T-cell (primary cell): ENCODE measurements at regions not wholly inside any gene's neighbourhood (a gene's known extent, or its start where the extent isn't known, plus 50 kb on each side); places are given as distances from the start of the nearest gene placed in this dataset.

Experiments
- ATAC-seq, 4 experiments: fragments of 200-7000 bp in 3 of 4; fragments of 150-1000 bp in 1 of 4; cut with Tn5 transposase; replicated peaks in 1 of 4; 1 replicate in 3 of 4; 2 replicates in 1 of 4; pipeline ENCODE4 v1.10.0; 2021; ENCODE audit warnings: moderate library complexity in 3 of 4, mild to moderate bottlenecking in 2 of 4, moderate number of reproducible peaks in 1 of 4
- CTCF ChIA-PET, 2 donors: fragments of 300-600 bp; sonication (Branson Sonifier 250); formaldehyde crosslinking; loops; one replicate each; lab custom pipeline; 2022; ENCODE audit warnings: antibody characterized with exemption in 2 of 2; lab: Charles Lee
- POLR2A ChIA-PET, 2 donors: fragments of 300-600 bp; sonication (Branson Sonifier 250); formaldehyde crosslinking; loops; one replicate each; lab custom pipeline; 2022; ENCODE audit warnings: antibody characterized with exemption in 2 of 2; lab: Charles Lee
- DNase-seq, 35 experiments: peaks; one replicate each; pipeline versions ENCODE4 v3.0.0 to v3.0.0-alpha.2; 2013 to 2023
- H3K27ac ChIP-seq: one replicate; pipeline ENCODE4 v1.5.1; 2013; ENCODE audit warnings: low read length
- H3K27me3 ChIP-seq, 2 experiments: replicated peaks in 1 of 2; 1 replicate in 1 of 2; 2 replicates in 1 of 2; pipeline versions ENCODE4 v1.6.1 to v1.7.0; 2013; ENCODE audit warnings: low read length in 1 of 2, mixed read lengths in 1 of 2; ENCODE audit not compliant: control insufficient read depth in 2 of 2, insufficient read depth in 2 of 2; ENCODE audit errors: extremely low read depth in 1 of 2
- H3K36me3 ChIP-seq, 2 donors: 1 replicate in 1 of 2; 2 replicates in 1 of 2; pipeline versions ENCODE4 v1.6.1 to v1.7.0; 2013; ENCODE audit warnings: low read length in 1 of 2; ENCODE audit not compliant: control insufficient read depth in 2 of 2, insufficient read depth in 1 of 2; ENCODE audit errors: extremely low read depth in 1 of 2
- H3K4me1 ChIP-seq, 2 experiments: 1 replicate in 1 of 2; 2 replicates in 1 of 2; pipeline versions ENCODE4 v1.6.1 to v1.7.0; 2013; ENCODE audit warnings: low read length in 2 of 2, mixed read lengths in 1 of 2; ENCODE audit not compliant: insufficient read depth in 2 of 2, control insufficient read depth in 1 of 2; ENCODE audit errors: extremely low read depth in 1 of 2
- H3K4me3 ChIP-seq, 2 donors: 1 replicate in 1 of 2; 2 replicates in 1 of 2; pipeline versions ENCODE4 v1.5.1 to v1.7.0; 2013; ENCODE audit warnings: mild to moderate bottlenecking in 2 of 2, low read length in 1 of 2, moderate library complexity in 1 of 2; ENCODE audit not compliant: control insufficient read depth in 1 of 2; ENCODE audit errors: extremely low read depth in 1 of 2
- H3K9me3 ChIP-seq: 2 replicates; pipeline ENCODE4 v1.7.0; 2013
- H3K27ac Mint-ChIP-seq, 2 donors: one replicate each; pipeline ENCODE4 v1.8.0; 2020 to 2021; ENCODE audit warnings: mild to moderate bottlenecking in 2 of 2, mixed read lengths in 2 of 2
- H3K27me3 Mint-ChIP-seq, 2 donors: one replicate each; pipeline ENCODE4 v1.8.0; 2021 to 2022; ENCODE audit warnings: mixed read lengths in 2 of 2
- H3K36me3 Mint-ChIP-seq: one replicate; pipeline ENCODE4 v1.8.0; 2021; ENCODE audit warnings: mixed read lengths
- H3K4me1 Mint-ChIP-seq, 3 donors: one replicate each; pipeline ENCODE4 v1.8.0; 2020 to 2022; ENCODE audit warnings: mixed read lengths in 3 of 3, mild to moderate bottlenecking in 1 of 3
- H3K4me3 Mint-ChIP-seq, 3 donors: one replicate each; pipeline ENCODE4 v1.8.0; 2020 to 2022; ENCODE audit warnings: mild to moderate bottlenecking in 3 of 3, mixed read lengths in 3 of 3, moderate library complexity in 3 of 3
- H3K9me3 Mint-ChIP-seq, 3 donors: one replicate each; pipeline ENCODE4 v1.8.0; 2020 to 2022; ENCODE audit warnings: mixed read lengths in 3 of 3
- WGBS: methylation state at CpG from one replicate; pipeline ENCODE4 v1.1.5; 2013; ENCODE audit warnings: missing lambda C conversion rate; ENCODE audit not compliant: insufficient coverage; 5-methylcytosine and 5-hydroxymethylcytosine counted together

DNA sequence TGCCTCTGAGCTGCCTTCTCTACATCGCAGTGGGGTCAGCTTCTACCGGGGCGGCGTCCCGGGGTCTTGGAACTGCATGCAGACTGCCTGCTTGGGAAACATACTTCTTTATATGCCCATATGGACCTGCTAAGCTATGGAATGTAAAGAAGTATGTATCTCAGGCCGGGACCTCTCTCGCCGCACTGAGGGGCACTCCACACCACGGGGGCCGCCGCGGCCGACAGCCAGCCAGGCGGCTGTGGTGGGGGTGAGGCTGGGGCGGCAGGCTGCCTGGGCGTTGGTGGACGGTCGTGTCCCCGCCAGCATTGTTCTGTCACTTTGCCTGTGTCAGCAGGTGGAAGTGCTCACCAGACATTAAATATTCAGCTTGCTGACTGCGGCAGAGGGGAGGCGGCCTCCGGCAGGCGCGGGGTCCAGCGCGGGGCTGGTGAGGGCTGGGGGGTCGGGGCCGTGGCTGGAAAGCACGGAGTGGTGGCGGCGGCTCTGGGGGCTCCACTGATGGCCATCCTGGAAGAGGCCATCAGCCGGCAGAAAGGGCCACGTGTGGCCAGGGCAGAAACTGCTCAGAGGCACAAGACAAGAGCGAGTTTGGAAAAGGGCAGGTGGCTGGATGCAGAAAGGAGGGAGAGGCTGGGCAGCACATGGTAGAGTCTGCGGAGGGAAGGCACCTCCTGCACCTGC, 78.6 kb upstream of the GATA5 start:
- ChIA-PET CTCF (no interaction called here), POLR2A (interaction anchor here in 1 of 2 donors (0.6 kb wide), 1 partner anchor 107 kb away, joined by 4 read pairs; no protein-coding TSS in a partner anchor)
- no peaks in the 10 kb centered on the region for H3K9me3 Mint-ChIP-seq
- Histone ChIP-seq H3K36me3 (no peaks in the 10 kb centered on the region), H3K9me3 (no peaks in the 10 kb centered on the region), H3K4me3 (no peak overlapping the region), H3K27me3 (peaks cover 0 to 92% of the 10 kb centered on the region in 2 experiments), H3K4me1 (peaks cover 2 to 17% of the 10 kb centered on the region in 2 experiments), H3K27ac (no peak overlapping the region)
- H3K27ac Mint-ChIP-seq, result no peak overlapping the region
- 77% methylated on average over 25 of the region's 35 CpGs for WGBS
- ATAC-seq (no peak), DNase-seq (no peak)
- no peaks in the 10 kb centered on the region for H3K36me3 Mint-ChIP-seq
- H3K27me3 Mint-ChIP-seq, result peaks cover 31 to 51% of the 10 kb centered on the region in 2 donors
- no peak overlapping the region for H3K4me3 Mint-ChIP-seq
- H3K4me1 Mint-ChIP-seq, result peaks cover 7 to 12% (median 8%) of the 10 kb centered on the region in 3 donors

DNA sequence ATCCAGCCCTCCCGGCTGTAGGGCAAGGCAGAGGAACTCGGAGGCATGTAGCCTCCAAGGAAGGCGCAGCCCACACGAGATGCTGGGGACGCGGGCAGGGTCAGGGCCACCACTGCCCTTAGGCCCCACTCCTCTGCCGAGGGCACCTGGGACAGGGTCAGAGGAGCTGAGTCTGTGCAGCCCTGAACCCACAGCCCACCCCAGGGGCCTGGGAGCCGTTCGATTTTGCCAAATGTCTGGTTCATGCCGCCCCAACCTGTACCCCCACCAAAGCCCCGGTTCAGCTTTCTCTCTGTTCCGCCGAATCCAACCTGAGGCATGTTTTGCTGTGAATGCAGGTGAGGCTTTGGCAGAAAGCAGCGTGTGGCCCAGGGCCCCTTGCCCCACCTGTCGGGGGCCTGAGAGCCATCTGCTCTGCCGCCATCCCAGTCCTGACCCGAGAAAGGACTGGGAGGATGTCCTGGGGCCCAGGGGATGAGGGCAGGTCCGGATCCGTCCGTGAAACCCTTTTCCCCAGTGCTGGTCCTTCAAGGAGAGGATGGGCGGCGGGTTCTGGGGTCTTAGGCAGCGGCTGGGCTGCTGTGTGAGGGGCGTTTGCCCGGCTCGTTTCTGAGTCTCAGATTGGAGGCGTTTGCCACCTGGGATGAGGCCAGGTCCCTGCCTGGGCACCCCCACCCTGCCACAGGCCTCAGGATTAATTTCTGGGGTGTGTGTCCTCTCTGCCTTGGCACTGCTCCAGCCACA, 79.3 kb upstream of the GATA5 start:
- H3K27ac ChIP-seq, result no peak overlapping the region
- no peaks in the 10 kb centered on the region for H3K9me3 ChIP-seq
- WGBS, result 79% methylated on average over 17 of the region's 27 CpGs
- Mint-ChIP-seq H3K36me3 (no peaks in the 10 kb centered on the region), H3K27me3 (peaks cover 32 to 49% of the 10 kb centered on the region in 2 donors), H3K4me3 (no peak overlapping the region), H3K9me3 (no peaks in the 10 kb centered on the region), H3K4me1 (peaks cover 7 to 12% (median 8%) of the 10 kb centered on the region in 3 donors), H3K27ac (no peak overlapping the region)
- peaks cover 0 to 90% of the 10 kb centered on the region in 2 experiments for H3K27me3 ChIP-seq
- ATAC-seq, result no peak
- no peaks in the 10 kb centered on the region for H3K36me3 ChIP-seq
- POLR2A ChIA-PET, result no interaction called here
- CTCF ChIA-PET, result no interaction called here
- DNase-seq, result no peak
- H3K4me1 ChIP-seq, result peaks cover 2 to 17% of the 10 kb centered on the region in 2 experiments
- H3K4me3 ChIP-seq, result no peak overlapping the region

DNA sequence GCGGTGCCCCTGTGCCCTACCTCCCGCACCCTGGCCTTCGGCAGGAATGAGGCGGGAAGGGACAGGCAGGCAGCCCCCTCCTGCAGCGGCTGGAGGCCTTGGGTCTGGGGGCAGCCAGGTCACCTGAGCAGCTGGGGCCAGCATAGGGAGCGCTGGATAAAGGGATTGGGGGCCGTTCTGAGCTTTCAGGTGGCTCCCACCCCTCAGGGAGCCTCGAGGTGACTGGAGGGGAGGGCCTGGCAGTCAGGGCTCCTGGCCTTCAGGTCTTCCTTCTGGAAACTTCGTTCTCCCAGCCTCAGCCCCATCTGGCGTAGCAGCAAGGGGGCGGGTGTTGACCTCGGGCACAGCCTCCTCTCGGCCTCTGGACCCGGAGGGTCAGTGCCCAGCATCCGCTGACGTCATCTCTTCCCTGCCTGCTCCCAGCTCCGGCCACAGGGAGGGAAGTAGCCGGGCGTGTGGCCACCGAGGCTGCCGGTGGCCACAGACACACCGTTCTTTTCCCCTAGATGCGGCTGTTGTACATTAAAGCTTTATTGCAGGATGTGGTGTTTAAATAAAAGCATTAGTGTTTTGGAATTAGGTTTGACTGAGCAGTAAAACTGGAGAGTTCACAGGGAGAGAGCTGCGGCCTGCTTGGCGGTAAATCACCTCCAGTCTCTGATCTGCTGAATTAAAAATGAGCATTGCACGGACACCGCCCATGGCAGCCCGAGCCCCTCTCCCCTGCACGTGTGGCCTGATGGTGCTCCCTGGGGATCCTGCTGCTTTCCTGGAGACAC, 80.0 kb upstream of the GATA5 start:
- Histone ChIP-seq H3K4me1 (peaks cover 2 to 10% of the 10 kb centered on the region in 2 experiments), H3K4me3 (no peak overlapping the region), H3K27ac (no peak overlapping the region), H3K27me3 (peaks cover 0 to 86% of the 10 kb centered on the region in 2 experiments), H3K9me3 (no peaks in the 10 kb centered on the region), H3K36me3 (no peaks in the 10 kb centered on the region)
- Mint-ChIP-seq H3K4me3 (no peak overlapping the region), H3K27ac (no peak overlapping the region), H3K36me3 (no peaks in the 10 kb centered on the region), H3K27me3 (peaks cover 27 to 52% of the 10 kb centered on the region in 2 donors), H3K4me1 (peaks cover under 1 to 8% (median 4%) of the 10 kb centered on the region in 3 donors), H3K9me3 (no peaks in the 10 kb centered on the region)
- POLR2A ChIA-PET, result no interaction called here
- ATAC-seq (no peak), DNase-seq (no peak)
- WGBS, result 82% methylated on average over 27 of the region's 29 CpGs
- CTCF ChIA-PET, result no interaction called here

DNA sequence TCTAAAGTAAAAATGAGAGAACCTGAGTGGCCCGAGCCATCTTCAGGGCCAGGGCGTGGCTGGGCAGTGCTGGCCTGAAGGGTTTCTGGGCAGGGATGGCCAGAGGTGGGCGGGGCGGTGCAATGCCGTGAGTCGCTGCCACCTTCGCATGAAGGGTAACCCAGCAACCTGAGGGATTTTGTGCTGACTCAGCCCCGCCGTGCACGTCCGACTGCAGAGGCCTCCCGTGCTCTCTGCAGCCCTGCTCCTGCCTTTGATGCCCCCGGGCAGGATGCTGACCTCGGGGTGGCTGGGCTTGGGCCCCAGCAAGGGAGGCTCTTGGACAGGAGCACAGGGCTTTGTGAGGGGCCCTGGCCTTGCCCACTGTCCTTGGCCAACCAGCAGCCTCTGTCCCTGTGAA, 81.7 kb upstream of the GATA5 start:
- WGBS, result 68% methylated on average over 14 of the region's 14 CpGs
- H3K36me3 ChIP-seq, result no peaks in the 10 kb centered on the region
- peaks cover 0 to 88% of the 10 kb centered on the region in 2 experiments for H3K27me3 ChIP-seq
- ChIA-PET CTCF (no interaction called here), POLR2A (no interaction called here)
- no peak overlapping the region for H3K4me3 ChIP-seq
- ATAC-seq (no peak), DNase-seq (no peak)
- no peaks in the 10 kb centered on the region for H3K9me3 Mint-ChIP-seq
- no peak overlapping the region for H3K27ac ChIP-seq
- H3K4me1 Mint-ChIP-seq, result peaks cover 2 to 7% (median 6%) of the 10 kb centered on the region in 3 donors
- peaks cover 28 to 56% of the 10 kb centered on the region in 2 donors for H3K27me3 Mint-ChIP-seq
- no peaks in the 10 kb centered on the region for H3K9me3 ChIP-seq
- no peak overlapping the region for H3K4me3 Mint-ChIP-seq
- H3K27ac Mint-ChIP-seq, result no peak overlapping the region
- no peaks in the 10 kb centered on the region for H3K36me3 Mint-ChIP-seq
- H3K4me1 ChIP-seq, result peaks cover 0 to 7% of the 10 kb centered on the region in 2 experiments

DNA sequence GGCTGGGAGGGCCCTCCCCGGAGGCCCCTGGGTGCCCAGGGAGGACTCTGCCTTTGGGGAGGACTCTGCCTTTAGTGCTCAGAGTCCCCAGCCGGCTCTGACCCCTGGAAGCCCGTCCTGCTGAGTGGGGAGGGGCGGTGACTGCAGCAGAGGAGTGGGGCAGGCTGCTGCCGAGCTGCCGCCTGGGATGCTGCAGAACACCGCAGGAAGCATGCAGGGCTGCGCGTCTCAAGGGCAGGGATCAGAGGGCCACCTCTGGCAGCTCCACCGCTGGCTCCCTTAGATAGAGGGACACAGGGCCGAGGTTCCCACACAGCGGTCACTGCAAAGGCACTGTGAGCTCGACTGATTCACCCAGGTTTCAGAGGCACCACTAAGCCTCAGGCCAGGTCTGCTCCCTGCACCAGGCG, 82.2 kb upstream of the GATA5 start:
- ChIA-PET CTCF (no interaction called here), POLR2A (no interaction called here)
- Histone ChIP-seq H3K4me3 (no peak overlapping the region), H3K27me3 (peaks cover 0 to 88% of the 10 kb centered on the region in 2 experiments), H3K4me1 (peaks cover 0 to 7% of the 10 kb centered on the region in 2 experiments), H3K36me3 (no peaks in the 10 kb centered on the region), H3K27ac (no peak overlapping the region), H3K9me3 (no peaks in the 10 kb centered on the region)
- Mint-ChIP-seq H3K27me3 (peaks cover 23 to 56% of the 10 kb centered on the region in 2 donors), H3K4me1 (peaks cover 2 to 6% (median 5%) of the 10 kb centered on the region in 3 donors), H3K36me3 (no peaks in the 10 kb centered on the region), H3K27ac (no peak overlapping the region), H3K4me3 (no peak overlapping the region), H3K9me3 (no peaks in the 10 kb centered on the region)
- DNase-seq (no peak), ATAC-seq (no peak)
- WGBS, result 81% methylated on average over 14 of the region's 14 CpGs

DNA sequence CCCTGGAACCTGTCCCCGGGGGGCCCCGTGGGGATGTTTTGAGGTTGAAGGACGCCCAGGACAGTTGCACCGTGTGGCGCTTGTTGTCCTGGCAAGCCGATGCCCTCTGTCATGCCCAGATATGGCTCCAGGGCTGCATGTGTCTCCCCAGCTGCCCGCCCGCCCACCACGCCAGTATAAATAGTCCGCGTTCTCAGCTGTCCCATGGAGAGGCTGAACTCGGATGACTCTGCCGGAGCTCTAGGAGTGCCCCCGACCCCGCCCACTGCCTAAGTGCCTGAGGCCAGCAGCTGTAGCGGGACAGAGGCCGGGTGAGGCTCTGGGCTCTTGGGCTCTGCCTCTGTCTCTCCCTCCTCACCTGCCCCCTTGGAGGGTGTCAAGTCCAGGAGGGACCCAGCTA, 83.0 kb upstream of the GATA5 start:
- H3K27ac Mint-ChIP-seq, result no peak overlapping the region
- peaks cover 2 to 6% (median 5%) of the 10 kb centered on the region in 3 donors for H3K4me1 Mint-ChIP-seq
- Histone ChIP-seq H3K36me3 (no peaks in the 10 kb centered on the region), H3K4me1 (peaks cover 0 to 7% of the 10 kb centered on the region in 2 experiments), H3K27me3 (peaks cover 0 to 87% of the 10 kb centered on the region in 2 experiments), H3K4me3 (no peak overlapping the region), H3K27ac (no peak overlapping the region), H3K9me3 (no peaks in the 10 kb centered on the region)
- no peaks in the 10 kb centered on the region for H3K36me3 Mint-ChIP-seq
- POLR2A ChIA-PET, result no interaction called here
- CTCF ChIA-PET, result no interaction called here
- no peaks in the 10 kb centered on the region for H3K9me3 Mint-ChIP-seq
- no peak for DNase-seq
- H3K4me3 Mint-ChIP-seq, result no peak overlapping the region
- H3K27me3 Mint-ChIP-seq, result peaks cover 25 to 53% of the 10 kb centered on the region in 2 donors
- no peak for ATAC-seq
- WGBS, result 90% methylated on average over 17 of the region's 17 CpGs
